GM23248 (cell line): ENCODE measurements at regions not wholly inside any gene's neighbourhood (a gene's known extent, or its start where the extent isn't known, plus 50 kb on each side); places are given as distances from the start of the nearest gene placed in this dataset.

Experiments used
- EZH2 ChIP-seq: fragments of 200-600 bp; sonication (generic); IDR thresholded peaks from 2 replicates; pipeline ENCODE4 v1.6.1; 2018; ENCODE audit warnings: antibody characterized with exemption, mild to moderate bottlenecking; ENCODE audit not compliant: insufficient read depth, poor library complexity, severe bottlenecking
- EZH2phosphoT487 ChIP-seq: fragments of 200-600 bp; sonication (generic); IDR thresholded peaks from 2 replicates; pipeline ENCODE4 v1.6.1; 2018; ENCODE audit warnings: antibody characterized with exemption, moderate library complexity, mild to moderate bottlenecking, low read depth; ENCODE audit not compliant: insufficient read depth

- TF ChIP-seq EZH2phosphoT487 = no peak
- TF ChIP-seq EZH2 = no peak
Measured at GRCh38 chr2:12017499-12018157, 271.2 kb downstream of the LPIN1 start.
